IMR-90 (cell line): ENCODE measurements at regions not wholly inside any gene's neighbourhood (a gene's known extent, or its start where the extent isn't known, plus 50 kb on each side); places are given as distances from the start of the nearest gene placed in this dataset.

Experiments
- ATAC-seq: fragments of 200-7000 bp; cut with Tn5 transposase; 2 replicates; pipeline ENCODE4 v1.9.1; 2020; ENCODE audit warnings: low read depth, mild to moderate bottlenecking, moderate library complexity
- BruUV-seq: library from RNA; stranded (reverse); fragments of 400-500 nt; replicated peaks from 2 replicates; lab custom pipeline; 2021; lab: Mats Ljungman, UMichigan
- CTCF ChIA-PET: fragments of 300-600 bp; formaldehyde crosslinking; extraction: SDS; loops from one replicate; lab custom pipeline; 2021; ENCODE audit warnings: antibody characterized with exemption; lab: Yijun Ruan, JAX
- POLR2A ChIA-PET: fragments of 300-600 bp; sonication (Branson Sonifier 250); formaldehyde crosslinking; loops from one replicate; lab custom pipeline; 2022; ENCODE audit warnings: antibody characterized with exemption; ENCODE audit not compliant: unreplicated experiment; lab: Charles Lee
- DNase-seq: peaks from one replicate; pipeline ENCODE4 v3.0.0; 2013
- H2AFZ ChIP-seq: replicated peaks from 2 replicates; pipeline ENCODE3; 2013; ENCODE audit warnings: low read length, mild to moderate bottlenecking; ENCODE audit not compliant: poor library complexity
- H2AK5ac ChIP-seq: 2 replicates; pipeline ENCODE4 v1.6.1; 2013; ENCODE audit warnings: low read depth, low read length, inconsistent platforms
- H2AK9ac ChIP-seq: replicated peaks from 2 replicates; pipeline ENCODE3; 2013; ENCODE audit warnings: mild to moderate bottlenecking, low read depth, low read length, moderate library complexity; ENCODE audit not compliant: poor library complexity
- H2BK120ac ChIP-seq: 2 replicates; pipeline ENCODE4 v1.6.1; 2013; ENCODE audit warnings: low read depth, low read length, inconsistent platforms
- H2BK15ac ChIP-seq: 3 replicates; pipeline ENCODE4 v1.6.1; 2013; ENCODE audit warnings: low read depth, low read length, inconsistent platforms
- H2BK20ac ChIP-seq: 2 replicates; pipeline ENCODE4 v1.6.1; 2013; ENCODE audit warnings: low read depth, mild to moderate bottlenecking, inconsistent platforms, low read length, moderate library complexity
- H2BK5ac ChIP-seq: 2 replicates; pipeline ENCODE4 v1.6.1; 2013; ENCODE audit warnings: mild to moderate bottlenecking, low read depth, low read length, inconsistent platforms; ENCODE audit not compliant: poor library complexity, severe bottlenecking
- H3K14ac ChIP-seq: replicated peaks from 2 replicates; pipeline ENCODE4 v1.6.1; 2013; ENCODE audit warnings: low read depth, low read length, inconsistent platforms
- H3K18ac ChIP-seq: 2 replicates; pipeline ENCODE4 v1.6.1; 2013; ENCODE audit warnings: low read depth, low read length, control low read depth
- H3K23ac ChIP-seq: 2 replicates; pipeline ENCODE4 v1.6.1; 2013; ENCODE audit warnings: low read depth, low read length, inconsistent platforms
- H3K27ac ChIP-seq: 2 replicates; pipeline ENCODE4 v1.5.1; 2013; ENCODE audit warnings: mild to moderate bottlenecking, control low read depth, low read length; ENCODE audit not compliant: insufficient read depth
- H3K27me3 ChIP-seq: 2 replicates; pipeline ENCODE4 v1.6.1; 2013; ENCODE audit warnings: low read length; ENCODE audit not compliant: control insufficient read depth, insufficient read depth
- H3K36me3 ChIP-seq: 2 replicates; pipeline ENCODE4 v1.6.1; 2013; ENCODE audit warnings: low read length, mixed read lengths; ENCODE audit not compliant: control insufficient read depth, insufficient read depth
- H3K4ac ChIP-seq: 2 replicates; pipeline ENCODE4 v1.6.1; 2013; ENCODE audit warnings: low read depth, low read length, inconsistent platforms
- H3K4me1 ChIP-seq: 2 replicates; pipeline ENCODE4 v1.6.1; 2013; ENCODE audit warnings: low read length, mixed read lengths; ENCODE audit not compliant: control insufficient read depth, insufficient read depth
- H3K4me2 ChIP-seq: 2 replicates; pipeline ENCODE4 v1.6.1; 2013; ENCODE audit warnings: low read depth, mild to moderate bottlenecking, control low read depth, low read length, moderate library complexity
- H3K4me3 ChIP-seq: 2 replicates; pipeline ENCODE4 v1.5.1; 2013; ENCODE audit warnings: low read depth, mild to moderate bottlenecking, control low read depth, low read length, moderate library complexity; ENCODE audit not compliant: insufficient read depth
- H3K56ac ChIP-seq: 2 replicates; pipeline ENCODE4 v1.6.1; 2013; ENCODE audit warnings: low read length, inconsistent platforms; ENCODE audit not compliant: insufficient read depth; ENCODE audit errors: extremely low read depth
- H3K79me1 ChIP-seq, 2 experiments: 2 replicates each; pipeline ENCODE4 v1.6.1; 2013; ENCODE audit warnings: low read length in 2 of 2, inconsistent platforms in 1 of 2, low read depth in 1 of 2
- H3K9ac ChIP-seq: 2 replicates; pipeline ENCODE4 v1.6.1; 2013; ENCODE audit warnings: low read depth, low read length, control low read depth
- H3K9me1 ChIP-seq: 2 replicates; pipeline ENCODE4 v1.6.1; 2013; ENCODE audit warnings: low read length, inconsistent platforms; ENCODE audit not compliant: insufficient read depth
- H3K9me3 ChIP-seq: 2 replicates; pipeline ENCODE4 v1.6.1; 2013; ENCODE audit warnings: low read length; ENCODE audit not compliant: control insufficient read depth, insufficient read depth
- H4K20me1 ChIP-seq: 2 replicates; pipeline ENCODE4 v1.6.1; 2013; ENCODE audit warnings: low read length, inconsistent platforms; ENCODE audit not compliant: insufficient read depth
- H4K5ac ChIP-seq: 2 replicates; pipeline ENCODE4 v1.6.1; 2013; ENCODE audit warnings: mild to moderate bottlenecking, low read depth, low read length, control low read depth
- H4K8ac ChIP-seq, 2 experiments: 2 replicates each; pipeline ENCODE4 v1.6.1; 2013; ENCODE audit warnings: low read depth in 2 of 2, low read length in 2 of 2, control low read depth in 1 of 2, inconsistent platforms in 1 of 2
- H4K91ac ChIP-seq: 2 replicates; pipeline ENCODE4 v1.6.1; 2013; ENCODE audit warnings: low read depth, low read length, inconsistent platforms; ENCODE audit not compliant: insufficient read depth
- NFE2L2 ChIP-seq: fragments of 150-350 bp; IDR thresholded peaks from 2 replicates; pipeline ENCODE4 v1.6.1; 2016; ENCODE audit warnings: low read depth, mild to moderate bottlenecking, low read length
- WGBS, 2 experiments: methylation state at CpG; one replicate each; pipeline versions ENCODE4 v1.1.5 to v1.1.7; 2013; ENCODE audit warnings: missing lambda C conversion rate in 2 of 2; ENCODE audit not compliant: insufficient read length in 1 of 2; ENCODE audit errors: extremely low coverage in 2 of 2; 5-methylcytosine and 5-hydroxymethylcytosine counted together
- dilution Hi-C: fragments of 300-500 bp; cut with HindIII; formaldehyde crosslinking; loops from one replicate; pipeline ENCODE4 v1.14.3; 2018; ENCODE audit warnings: low sequenced_read_pairs; ENCODE audit not compliant: unreplicated experiment
- in situ Hi-C: fragments of 300-500 bp; cut with MboI; formaldehyde crosslinking; loops from 3 replicates; pipeline ENCODE4 v1.14.3; 2019; ENCODE audit warnings: low sequenced_read_pairs, inconsistent platforms, mixed read lengths
- intact Hi-C: fragments of 100-400 bp; cut with micrococcal nuclease; formaldehyde crosslinking; loops from 2 replicates; pipeline ENCODE4 v1.10.0; 2022

GRCh38 chr6:166820483-166820882, 135.9 kb downstream of the RNASET2 start:
- no peaks in the 10 kb centered on the region for H3K36me3 ChIP-seq
- H4K8ac ChIP-seq = no peak overlapping the region
- H3K23ac ChIP-seq = no peak overlapping the region
- no peak overlapping the region for H2AFZ ChIP-seq
- BruUV-seq = no TSS peak
- WGBS, 2 experiments = no CpG with 5 or more reads among the region's 1 CpG
- ChIA-PET CTCF (no interaction called here), POLR2A (no interaction called here)
- ATAC-seq (no peak), DNase-seq (no peak)
- H4K5ac ChIP-seq = no peak overlapping the region
- no peaks in the 10 kb centered on the region for H3K4me1 ChIP-seq
- H3K79me1 ChIP-seq = no peaks in the 10 kb centered on the region
- H3K9ac ChIP-seq = no peak overlapping the region
- no peak overlapping the region for H2AK9ac ChIP-seq
- in situ Hi-C loops (no loop called here), intact Hi-C loops (no loop called here), dilution Hi-C loops (no loop called here)
- no peak overlapping the region for H3K56ac ChIP-seq
- H3K9me3 ChIP-seq = no peaks in the 10 kb centered on the region
- no peaks in the 10 kb centered on the region for H3K27me3 ChIP-seq
- H2AK5ac ChIP-seq = no peak overlapping the region
- no peak overlapping the region for H2BK120ac ChIP-seq
- no peak overlapping the region for H2BK20ac ChIP-seq
- no peak overlapping the region for H2BK5ac ChIP-seq
- no peak overlapping the region for H3K14ac ChIP-seq
- TF ChIP-seq NFE2L2 = no peak
- H3K4me3 ChIP-seq = no peak overlapping the region
- no peak overlapping the region for H2BK15ac ChIP-seq
- H4K91ac ChIP-seq = no peak overlapping the region
- no peaks in the 10 kb centered on the region for H4K20me1 ChIP-seq
- no peak overlapping the region for H3K27ac ChIP-seq
- no peak overlapping the region for H3K4ac ChIP-seq
- H3K9me1 ChIP-seq = no peaks in the 10 kb centered on the region
- no peak overlapping the region for H3K4me2 ChIP-seq
- no peak overlapping the region for H3K18ac ChIP-seq
